K562 (cell line): ENCODE measurements at regions not wholly inside any gene's neighbourhood (a gene's known extent, or its start where the extent isn't known, plus 50 kb on each side); places are given as distances from the start of the nearest gene placed in this dataset.

Experiments
- BCL6 ChIP-seq: fragments of 250-450 bp; sonication (Bioruptor Pico); IDR thresholded peaks from 2 replicates; pipeline ENCODE4 v1.4.0; 2020
- CTCF ChIP-seq, 3 experiments: IDR thresholded peaks in 2 of 3; conservative IDR thresholded peaks in 1 of 3; 2 replicates each; pipeline ENCODE4 v1.5.1; 2011 to 2012; ENCODE audit warnings: low read length in 3 of 3, mild to moderate bottlenecking in 3 of 3, control low read depth in 2 of 3, improper control_type of control experiment in 1 of 3, inconsistent platforms in 1 of 3, low read depth in 1 of 3, mixed read lengths in 1 of 3, moderate library complexity in 1 of 3; ENCODE audit not compliant: insufficient read depth in 2 of 3
- EZH2 ChIP-seq: IDR thresholded peaks from 2 replicates; pipeline ENCODE4 v1.6.1; 2012; ENCODE audit warnings: low read depth, mild to moderate bottlenecking, inconsistent platforms, low read length, borderline replicate concordance
- MBD2 ChIP-seq: sonication (generic); IDR thresholded peaks from 2 replicates; pipeline ENCODE4 v1.6.1; 2016; ENCODE audit warnings: low read depth, borderline replicate concordance
- SRSF1 ChIP-seq: fragments of 200-400 bp; formaldehyde crosslinking; IDR thresholded peaks from 2 replicates; pipeline ENCODE4 v1.6.1; 2017; ENCODE audit warnings: mild to moderate bottlenecking, low read depth, low read length, moderate library complexity
- ZBTB8A ChIP-seq: fragments of 450-650 bp; IDR thresholded peaks from 2 replicates; pipeline ENCODE4 v1.6.1; 2018; ENCODE audit warnings: mild to moderate bottlenecking, moderate library complexity; ENCODE audit not compliant: partially characterized antibody
- ZNF175 ChIP-seq: fragments of 200-800 bp; sonication (Bioruptor generic); IDR thresholded peaks from 2 replicates; pipeline ENCODE4 v1.6.1; 2016; ENCODE audit warnings: low read depth, mild to moderate bottlenecking, missing genetic modification characterization, missing compliant biosample characterization
- ZNF239 ChIP-seq: fragments of 250-450 bp; sonication (Bioruptor Pico); IDR thresholded peaks from 2 replicates; pipeline ENCODE4 v1.4.0; 2020; ENCODE audit warnings: mild to moderate bottlenecking

- TF ChIP-seq ZBTB8A (no peak), ZNF175 (CRISPR knock-in tag) (no peak), EZH2 (no peak), BCL6 (CRISPR knock-in tag) (no peak), CTCF (IDR thresholded peaks at IDR 0.05 in 2 of 3, conservative IDR thresholded peaks at IDR 0.05 in 1 of 3; ENCODE audit: insufficient read depth in 2 of 3, low read depth in 1 of 3, low read length in 3 of 3) (no peak), MBD2 (no peak), ZNF239 (CRISPR knock-in tag) (no peak), SRSF1 (no peak)
Measured at GRCh38 chr1:172930142-172930541, 120.6 kb downstream of the TNFSF18 start.
